Endothelial cell of umbilical vein (primary cell): ENCODE measurements at regions not wholly inside any gene's neighbourhood (a gene's known extent, or its start where the extent isn't known, plus 50 kb on each side); places are given as distances from the start of the nearest gene placed in this dataset.

Source experiments
- BruUV-seq: library from RNA; stranded (reverse); fragments of 400-500 nt; replicated peaks from 2 replicates; lab custom pipeline; 2021; lab: Mats Ljungman, UMichigan
- CTCF ChIA-PET: fragments of 300-600, 350-600 bp; sonication (Branson Sonifier 250); formaldehyde crosslinking; loops from one replicate; lab custom pipeline; 2021; ENCODE audit warnings: antibody characterized with exemption, inconsistent platforms; lab: Charles Lee
- POLR2A ChIA-PET: fragments of 300-600, 350-600 bp; sonication (Branson Sonifier 250); formaldehyde crosslinking; loops from one replicate; lab custom pipeline; 2021; ENCODE audit warnings: antibody characterized with exemption, inconsistent platforms; lab: Charles Lee
- DNase-seq: peaks from one replicate; pipeline ENCODE4 v3.0.0-alpha.2; 2011; ENCODE audit warnings: low read depth, low spot score
- FAIRE-seq: peaks from 2 replicates; lab custom pipeline; 2011; peaks lifted over from hg19 to GRCh38; lab: Jason Lieb, UNC
- H2AFZ ChIP-seq: 2 replicates; pipeline ENCODE4 v1.6.0; 2012; ENCODE audit warnings: low read depth, low read length, control low read depth, inconsistent platforms
- H3K27ac ChIP-seq: 2 replicates; pipeline ENCODE4 v1.5.1; 2011; ENCODE audit warnings: low read depth, mild to moderate bottlenecking, control low read depth, low read length, moderate library complexity; ENCODE audit not compliant: insufficient read depth
- H3K27me3 ChIP-seq, 2 experiments: 2 replicates each; pipeline versions ENCODE4 v1.6.0 to v1.6.1; 2011; ENCODE audit warnings: low read length in 2 of 2, mixed read lengths in 1 of 2; ENCODE audit not compliant: control insufficient read depth in 2 of 2, insufficient read depth in 2 of 2
- H3K36me3 ChIP-seq, 2 experiments: 2 replicates in 1 of 2; 3 replicates in 1 of 2; pipeline ENCODE4 v1.5.1; 2011; ENCODE audit warnings: low read length in 2 of 2, mild to moderate bottlenecking in 1 of 2, moderate library complexity in 1 of 2; ENCODE audit not compliant: control insufficient read depth in 2 of 2, insufficient read depth in 2 of 2; ENCODE audit errors: extremely low read depth in 1 of 2
- H3K4me1 ChIP-seq: 3 replicates; pipeline ENCODE4 v1.5.1; 2011; ENCODE audit warnings: mild to moderate bottlenecking, low read length; ENCODE audit not compliant: control insufficient read depth, insufficient read depth; ENCODE audit errors: extremely low read depth
- H3K4me2 ChIP-seq: 2 replicates; pipeline ENCODE4 v1.6.1; 2011; ENCODE audit warnings: low read length, control low read depth, mixed read lengths; ENCODE audit not compliant: insufficient read depth
- H3K4me3 ChIP-seq, 3 experiments: fragments of 200-600 bp in 1 of 3; sonication (generic), shearing (Covaris generic) in 1 of 3; replicated peaks in 1 of 3; 2 replicates each; pipeline ENCODE4 v1.5.1; 2011 to 2016; ENCODE audit warnings: control low read depth in 3 of 3, low read length in 3 of 3, mild to moderate bottlenecking in 2 of 3, inconsistent platforms in 1 of 3, low read depth in 1 of 3, moderate library complexity in 1 of 3; ENCODE audit not compliant: insufficient read depth in 1 of 3
- H3K79me2 ChIP-seq: 2 replicates; pipeline ENCODE4 v1.6.0; 2012; ENCODE audit warnings: low read length, inconsistent platforms; ENCODE audit not compliant: control insufficient read depth, insufficient read depth
- H3K9ac ChIP-seq: replicated peaks from 2 replicates; pipeline ENCODE3; 2011; ENCODE audit warnings: low read length, control low read depth; ENCODE audit not compliant: insufficient read depth; ENCODE audit errors: extremely low read depth
- H3K9me1 ChIP-seq: replicated peaks from 3 replicates; pipeline ENCODE4 v1.6.0; 2011; ENCODE audit warnings: mild to moderate bottlenecking, low read length; ENCODE audit not compliant: control insufficient read depth, insufficient read depth; ENCODE audit errors: extremely low read depth
- H3K9me3 ChIP-seq: replicated peaks from 2 replicates; pipeline ENCODE4 v1.5.1; 2012; ENCODE audit warnings: low read length, inconsistent platforms; ENCODE audit not compliant: control insufficient read depth, insufficient read depth
- H4K20me1 ChIP-seq: replicated peaks from 2 replicates; pipeline ENCODE3; 2011; ENCODE audit warnings: mild to moderate bottlenecking, low read length; ENCODE audit not compliant: control insufficient read depth, insufficient read depth; ENCODE audit errors: extremely low read depth
- EZH2 ChIP-seq: IDR thresholded peaks from 2 replicates; pipeline ENCODE4 v1.6.1; 2012; ENCODE audit warnings: borderline replicate concordance, low read depth, mild to moderate bottlenecking, moderate library complexity, low read length, inconsistent platforms; ENCODE audit not compliant: severe bottlenecking
- FOS ChIP-seq: IDR thresholded peaks from 2 replicates; pipeline ENCODE4 v1.6.1; 2011; ENCODE audit warnings: mild to moderate bottlenecking, low read length, moderate library complexity, borderline replicate concordance; ENCODE audit not compliant: insufficient read depth
- GATA2 ChIP-seq: IDR thresholded peaks from 2 replicates; pipeline ENCODE4 v1.7.0; 2011; ENCODE audit warnings: low read depth, mild to moderate bottlenecking, moderate library complexity, mixed read lengths, low read length; ENCODE audit not compliant: insufficient read length, insufficient read depth
- JUN ChIP-seq: IDR thresholded peaks from 2 replicates; pipeline ENCODE4 v1.6.1; 2011; ENCODE audit warnings: borderline replicate concordance, low read depth; ENCODE audit not compliant: insufficient read length, insufficient read depth
- MAX ChIP-seq: IDR thresholded peaks from 2 replicates; pipeline ENCODE4 v1.6.1; 2011; ENCODE audit not compliant: insufficient read depth, insufficient read length
- MYC ChIP-seq: IDR thresholded peaks from one replicate; pipeline ENCODE4 v1.6.1; 2011; ENCODE audit warnings: mild to moderate bottlenecking, low read depth, low read length
- POLR2A ChIP-seq: IDR thresholded peaks from 2 replicates; pipeline ENCODE4 v1.6.1; 2012; ENCODE audit warnings: low read depth, mild to moderate bottlenecking, control low read depth, low read length
- POLR2AphosphoS5 ChIP-seq: IDR thresholded peaks from 2 replicates; pipeline ENCODE4 v1.6.1; 2012; ENCODE audit warnings: low read depth, mild to moderate bottlenecking, control low read depth, low read length, moderate library complexity; ENCODE audit not compliant: insufficient read depth
- dilution Hi-C: fragments of 300-500 bp; cut with MboI; formaldehyde crosslinking; loops from one replicate; pipeline ENCODE4 v1.15.0; 2019; ENCODE audit warnings: low sequenced_read_pairs; ENCODE audit not compliant: extremely low pct_ligation_motif_present
- intact Hi-C: fragments of 100-400 bp; cut with micrococcal nuclease; formaldehyde crosslinking; loops from one replicate; pipeline ENCODE4 v1.10.0; 2022
- TF ChIP-seq, protein P1 (sequence below), 2 donors: IDR thresholded peaks; 1 replicate in 1 of 2; 2 replicates in 1 of 2; pipeline ENCODE4 v1.5.1; 2011; ENCODE audit warnings: low read length in 2 of 2, mild to moderate bottlenecking in 2 of 2, moderate library complexity in 2 of 2, control low read depth in 1 of 2, inconsistent platforms in 1 of 2, low read depth in 1 of 2; ENCODE audit not compliant: insufficient read depth in 1 of 2; ENCODE audit errors: extremely low read depth in 1 of 2

- H3K79me2 ChIP-seq = no peaks in the 10 kb centered on the region
- no peaks in the 10 kb centered on the region for H3K36me3 ChIP-seq
- no peak for DNase-seq
- intact Hi-C loops = no loop called here
- POLR2A ChIA-PET = no interaction called here
- no peak overlapping the region for H3K4me3 ChIP-seq
- no peaks in the 10 kb centered on the region for H3K9me3 ChIP-seq
- no TSS peak for BruUV-seq
- TF ChIP-seq EZH2 = no peak
- no peak for TF ChIP-seq POLR2A
- TF ChIP-seq MAX = no peak
- TF ChIP-seq, protein P1, sequence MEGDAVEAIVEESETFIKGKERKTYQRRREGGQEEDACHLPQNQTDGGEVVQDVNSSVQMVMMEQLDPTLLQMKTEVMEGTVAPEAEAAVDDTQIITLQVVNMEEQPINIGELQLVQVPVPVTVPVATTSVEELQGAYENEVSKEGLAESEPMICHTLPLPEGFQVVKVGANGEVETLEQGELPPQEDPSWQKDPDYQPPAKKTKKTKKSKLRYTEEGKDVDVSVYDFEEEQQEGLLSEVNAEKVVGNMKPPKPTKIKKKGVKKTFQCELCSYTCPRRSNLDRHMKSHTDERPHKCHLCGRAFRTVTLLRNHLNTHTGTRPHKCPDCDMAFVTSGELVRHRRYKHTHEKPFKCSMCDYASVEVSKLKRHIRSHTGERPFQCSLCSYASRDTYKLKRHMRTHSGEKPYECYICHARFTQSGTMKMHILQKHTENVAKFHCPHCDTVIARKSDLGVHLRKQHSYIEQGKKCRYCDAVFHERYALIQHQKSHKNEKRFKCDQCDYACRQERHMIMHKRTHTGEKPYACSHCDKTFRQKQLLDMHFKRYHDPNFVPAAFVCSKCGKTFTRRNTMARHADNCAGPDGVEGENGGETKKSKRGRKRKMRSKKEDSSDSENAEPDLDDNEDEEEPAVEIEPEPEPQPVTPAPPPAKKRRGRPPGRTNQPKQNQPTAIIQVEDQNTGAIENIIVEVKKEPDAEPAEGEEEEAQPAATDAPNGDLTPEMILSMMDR (IDR thresholded peaks at IDR 0.05; ENCODE audit: extremely low read depth in 1 of 2, insufficient read depth in 1 of 2, low read depth in 1 of 2, low read length in 2 of 2) = no peak
- TF ChIP-seq MYC = no peak
- TF ChIP-seq GATA2 = no peak
- TF ChIP-seq FOS = no peak
- no peak for TF ChIP-seq JUN
- TF ChIP-seq POLR2AphosphoS5 = no peak
- no peaks in the 10 kb centered on the region for H3K27me3 ChIP-seq
- H3K4me1 ChIP-seq = no peaks in the 10 kb centered on the region
- H3K4me2 ChIP-seq = no peak overlapping the region
- no peak overlapping the region for H3K27ac ChIP-seq
- H4K20me1 ChIP-seq = no peaks in the 10 kb centered on the region
- dilution Hi-C loops = no loop called here
- no peak overlapping the region for H2AFZ ChIP-seq
- H3K9ac ChIP-seq = no peak overlapping the region
- no peak for FAIRE-seq
- no peaks in the 10 kb centered on the region for H3K9me1 ChIP-seq
- CTCF ChIA-PET = no interaction called here
Measured at GRCh38 chr3:162605651-162606204, 1109.1 kb downstream of the OTOL1 start.
